Fibroblast of the aortic adventitia (primary cell): ENCODE measurements at regions not wholly inside any gene's neighbourhood (a gene's known extent, or its start where the extent isn't known, plus 50 kb on each side); places are given as distances from the start of the nearest gene placed in this dataset.
"Not testable (repeated sequence)": the region's sequence is repeated elsewhere in the genome, so short reads cannot be mapped to it uniquely, and the experiment has no call there.

Experiments used
- DNase-seq: peaks from one replicate; pipeline ENCODE4 v3.0.0-alpha.2; 2010; ENCODE audit warnings: low read depth
- H3K4me3 ChIP-seq: 2 replicates; pipeline ENCODE4 v1.5.1; 2011; ENCODE audit warnings: low read depth, mild to moderate bottlenecking, control low read depth, low read length, moderate library complexity
- CTCF ChIP-seq: IDR thresholded peaks from 2 replicates; pipeline ENCODE4 v1.5.1; 2011; ENCODE audit warnings: mild to moderate bottlenecking, low read length, control low read depth, inconsistent platforms; ENCODE audit not compliant: insufficient read depth

DNA sequence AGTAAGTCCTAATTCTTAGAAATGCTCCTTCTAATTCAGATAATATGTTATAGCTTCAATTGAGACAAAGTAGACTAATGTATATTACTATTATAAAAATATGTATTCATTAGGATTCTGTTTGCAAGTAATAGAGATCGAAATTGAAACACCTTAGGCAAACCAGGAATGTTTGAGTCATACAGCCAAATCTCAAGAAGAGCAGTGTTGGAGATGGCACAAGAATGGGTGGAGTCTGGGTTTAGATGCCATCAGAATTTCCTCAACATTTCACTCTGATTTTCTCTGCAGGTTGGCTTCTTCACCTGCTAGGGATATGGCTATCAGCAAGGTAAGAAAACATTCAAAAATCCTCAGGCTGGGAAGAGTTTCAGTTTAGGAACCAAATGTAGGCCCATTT is 405.4 kb downstream of the CCDC85A start:
- TF ChIP-seq CTCF: no peak
- no peak for DNase-seq
- no peak overlapping the region for H3K4me3 ChIP-seq

DNA sequence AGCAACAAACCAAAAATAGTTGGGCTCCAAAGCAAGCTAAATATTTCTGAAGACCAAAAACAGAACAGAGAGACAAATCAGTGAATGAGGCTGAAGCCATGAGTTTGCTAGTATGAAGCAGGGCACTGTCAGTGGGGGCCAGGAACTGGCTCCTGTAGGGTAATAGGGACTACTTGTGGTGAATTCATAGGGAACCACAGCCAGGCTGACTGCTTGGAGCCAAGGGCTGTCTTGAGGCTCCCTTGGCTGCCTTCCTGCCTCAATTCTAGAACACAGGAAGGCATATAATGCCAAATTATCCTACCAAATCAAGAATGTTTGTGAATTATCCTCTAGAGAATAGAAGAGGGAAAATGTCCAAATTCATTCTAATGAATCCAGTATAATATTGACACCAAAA is 406.0 kb downstream of the CCDC85A start:
- no peak for DNase-seq
- no peak overlapping the region for H3K4me3 ChIP-seq
- TF ChIP-seq CTCF: no peak

- no peak for TF ChIP-seq CTCF
- DNase-seq: no peak
- no peak overlapping the region for H3K4me3 ChIP-seq
These were observed 406.8 kb downstream of the CCDC85A start for GRCh38 chr2:56590611-56591010.

GRCh38 chr2:56606086-56606485 is 422.3 kb downstream of the CCDC85A start:
- DNase-seq: not testable (repeated sequence)

GRCh38 chr2:56613254-56613653 is 429.5 kb downstream of the CCDC85A start:
- no peak for TF ChIP-seq CTCF
- DNase-seq: no peak
- no peak overlapping the region for H3K4me3 ChIP-seq

More at GRCh38 chr2:56606086-56606485, 422.3 kb downstream of the CCDC85A start:
- not testable (repeated sequence) for H3K4me3 ChIP-seq

DNA sequence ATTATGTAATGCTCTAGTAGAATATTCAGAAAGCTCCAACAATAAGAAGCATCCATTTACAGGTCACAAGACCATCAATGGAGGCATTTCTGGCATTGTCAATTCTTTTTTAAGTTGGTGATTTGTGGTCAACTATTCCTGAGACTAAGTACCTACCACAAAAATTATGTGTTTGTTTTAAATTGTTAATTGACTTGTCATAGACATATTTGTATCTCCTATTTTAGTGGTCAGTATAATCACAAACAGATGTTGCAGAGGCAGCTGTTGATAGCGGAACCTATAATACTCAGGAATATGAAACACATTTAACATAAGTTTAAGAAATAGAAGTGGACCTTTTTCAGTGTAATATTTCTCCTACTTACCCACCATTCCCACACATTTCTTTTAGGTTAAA is 430.1 kb downstream of the CCDC85A start:
- DNase-seq: peak; percentile 0
- no peak for TF ChIP-seq CTCF
- H3K4me3 ChIP-seq: no peak overlapping the region

DNA sequence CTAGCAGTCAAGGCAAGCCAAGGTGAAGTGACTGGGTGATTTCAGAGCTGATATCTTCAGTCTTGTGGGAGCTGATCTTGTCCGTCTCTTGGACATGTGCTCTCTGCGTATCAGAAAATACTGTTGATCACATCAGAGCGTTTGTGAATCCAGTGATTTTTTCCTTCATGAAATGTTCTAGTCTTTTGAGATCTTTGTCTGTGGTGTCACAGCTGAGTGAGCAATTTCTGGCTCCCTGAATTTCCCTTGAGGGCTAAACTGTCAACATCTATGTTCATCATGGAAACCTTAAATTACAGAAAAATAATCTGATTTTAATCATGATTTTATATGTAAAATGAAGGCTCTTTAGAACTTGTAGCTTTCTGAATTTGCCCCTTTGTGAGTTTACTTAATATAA is 432.0 kb downstream of the CCDC85A start:
- DNase-seq: no peak
- no peak overlapping the region for H3K4me3 ChIP-seq
- TF ChIP-seq CTCF: no peak
